DND-41 (cell line): ENCODE measurements at regions not wholly inside any gene's neighbourhood (a gene's known extent, or its start where the extent isn't known, plus 50 kb on each side); places are given as distances from the start of the nearest gene placed in this dataset.

Source experiments
- ATAC-seq: fragments of 200-7000 bp; cut with Tn5 transposase; 3 replicates; pipeline ENCODE4 v1.9.1; 2021; ENCODE audit warnings: low read depth; ENCODE audit not compliant: insufficient read depth
- DNase-seq: peaks from one replicate; pipeline ENCODE4 v3.0.0-alpha.2; 2020
- H2AFZ ChIP-seq: 2 replicates; pipeline ENCODE4 v1.6.0; 2012; ENCODE audit warnings: low read depth, low read length
- H3K27ac ChIP-seq: 2 replicates; pipeline ENCODE4 v1.5.1; 2012; ENCODE audit warnings: low read length, inconsistent platforms
- H3K27me3 ChIP-seq: fragments of 200-600 bp; sonication (generic); 2 replicates; pipeline ENCODE4 v1.6.0; 2012; ENCODE audit warnings: low read length, mild to moderate bottlenecking, inconsistent platforms; ENCODE audit not compliant: insufficient read depth, poor library complexity
- H3K36me3 ChIP-seq: 2 replicates; pipeline ENCODE4 v1.5.1; 2012; ENCODE audit warnings: low read length, inconsistent platforms; ENCODE audit not compliant: insufficient read depth
- H3K4me1 ChIP-seq: 2 replicates; pipeline ENCODE4 v1.5.1; 2012; ENCODE audit warnings: mild to moderate bottlenecking, low read length; ENCODE audit not compliant: insufficient read depth
- H3K4me2 ChIP-seq: 2 replicates; pipeline ENCODE4 v1.6.0; 2012; ENCODE audit warnings: mild to moderate bottlenecking, moderate library complexity, low read length, inconsistent platforms; ENCODE audit not compliant: insufficient read depth
- H3K4me3 ChIP-seq, 2 experiments: fragments of 200-600 bp in 1 of 2; shearing (Covaris generic) in 1 of 2; 2 replicates each; pipeline ENCODE4 v1.5.1; 2012 to 2016; ENCODE audit warnings: inconsistent platforms in 2 of 2, low read length in 2 of 2, mild to moderate bottlenecking in 2 of 2, low read depth in 1 of 2, moderate library complexity in 1 of 2
- H3K79me2 ChIP-seq: 2 replicates; pipeline ENCODE4 v1.6.0; 2012; ENCODE audit warnings: low read length, inconsistent platforms; ENCODE audit not compliant: insufficient read depth
- H3K9ac ChIP-seq: 2 replicates; pipeline ENCODE4 v1.6.0; 2012; ENCODE audit warnings: low read depth, mild to moderate bottlenecking, inconsistent platforms, low read length, moderate library complexity
- H3K9me3 ChIP-seq: 2 replicates; pipeline ENCODE4 v1.5.1; 2012; ENCODE audit warnings: low read length, moderate library complexity, mild to moderate bottlenecking, inconsistent platforms; ENCODE audit not compliant: insufficient read depth, severe bottlenecking
- H4K20me1 ChIP-seq: 2 replicates; pipeline ENCODE4 v1.6.0; 2012; ENCODE audit warnings: low read length; ENCODE audit not compliant: insufficient read depth
- EZH2 ChIP-seq: IDR thresholded peaks from 3 replicates; pipeline ENCODE4 v1.6.1; 2012; ENCODE audit warnings: borderline replicate concordance, low read depth, mild to moderate bottlenecking, moderate library complexity, low read length, inconsistent platforms; ENCODE audit not compliant: severe bottlenecking
- TF ChIP-seq, protein P1 (sequence below): IDR thresholded peaks from 2 replicates; pipeline ENCODE4 v1.5.1; 2012; ENCODE audit warnings: borderline replicate concordance, low read length, moderate library complexity, mild to moderate bottlenecking; ENCODE audit not compliant: poor library complexity, severe bottlenecking; ENCODE audit errors: extremely low read depth

DNA sequence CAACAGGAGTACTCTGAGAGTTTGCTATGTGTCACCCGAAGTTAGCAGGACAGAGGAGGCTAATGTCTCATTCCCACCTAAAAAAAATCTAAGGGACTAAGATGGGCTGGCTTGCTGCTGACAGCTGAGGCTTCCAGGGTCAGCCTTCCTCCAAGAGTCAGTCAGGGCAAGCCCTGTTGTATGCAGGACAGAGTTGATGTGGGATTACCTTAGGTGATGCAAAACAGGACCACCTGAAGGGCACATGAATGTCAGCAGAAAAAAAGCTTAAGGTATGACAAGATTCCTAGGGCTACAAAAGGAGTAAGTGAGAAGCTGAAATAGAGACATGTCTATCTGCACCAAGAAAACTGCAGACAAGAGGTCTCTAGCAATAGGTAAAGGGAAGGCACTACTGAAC lies 151.5 kb downstream of the NHLRC3 start:
- ATAC-seq = no peak

DNA sequence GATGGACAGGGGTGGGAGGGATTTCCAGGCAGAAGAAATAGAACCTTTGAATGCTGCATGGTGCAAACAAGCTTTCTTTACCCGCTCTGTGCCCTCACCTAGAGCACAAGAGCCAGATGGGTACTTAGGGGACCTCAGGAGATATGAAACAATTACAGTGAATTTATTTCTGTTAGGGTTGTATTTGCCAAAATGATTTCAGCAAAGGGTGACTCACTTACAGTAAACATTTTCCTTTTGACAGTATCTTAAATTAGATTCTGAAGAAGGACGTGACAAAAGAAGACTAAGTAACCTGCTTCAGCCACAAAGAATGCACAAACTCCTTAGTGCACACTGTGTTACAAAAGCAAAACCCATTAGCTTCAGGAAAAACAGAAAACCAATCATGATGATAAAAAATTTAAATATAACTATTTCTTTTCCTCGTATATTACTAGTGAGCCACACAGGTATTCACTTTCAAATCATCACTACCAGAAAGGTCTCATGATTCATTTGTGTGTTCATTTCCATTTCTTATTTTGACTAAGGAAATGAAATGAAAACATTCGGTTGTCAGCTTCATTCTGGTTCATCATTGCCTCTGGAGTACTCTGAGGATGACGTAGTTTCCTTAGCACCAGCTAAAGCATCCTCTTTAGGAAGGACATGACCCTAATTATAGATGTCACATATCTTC lies 158.8 kb downstream of the NHLRC3 start:
- Histone ChIP-seq H4K20me1 (no peaks in the 10 kb centered on the region), H2AFZ (no peak overlapping the region), H3K36me3 (no peaks in the 10 kb centered on the region), H3K9ac (no peak overlapping the region), H3K79me2 (no peaks in the 10 kb centered on the region), H3K4me3 (no peak overlapping the region), H3K4me2 (no peak overlapping the region), H3K9me3 (no peaks in the 10 kb centered on the region), H3K27ac (no peak overlapping the region), H3K27me3 (no peaks in the 10 kb centered on the region), H3K4me1 (no peaks in the 10 kb centered on the region)
- ATAC-seq (no peak), DNase-seq (no peak)
- no peak for TF ChIP-seq EZH2
- TF ChIP-seq, protein P1, sequence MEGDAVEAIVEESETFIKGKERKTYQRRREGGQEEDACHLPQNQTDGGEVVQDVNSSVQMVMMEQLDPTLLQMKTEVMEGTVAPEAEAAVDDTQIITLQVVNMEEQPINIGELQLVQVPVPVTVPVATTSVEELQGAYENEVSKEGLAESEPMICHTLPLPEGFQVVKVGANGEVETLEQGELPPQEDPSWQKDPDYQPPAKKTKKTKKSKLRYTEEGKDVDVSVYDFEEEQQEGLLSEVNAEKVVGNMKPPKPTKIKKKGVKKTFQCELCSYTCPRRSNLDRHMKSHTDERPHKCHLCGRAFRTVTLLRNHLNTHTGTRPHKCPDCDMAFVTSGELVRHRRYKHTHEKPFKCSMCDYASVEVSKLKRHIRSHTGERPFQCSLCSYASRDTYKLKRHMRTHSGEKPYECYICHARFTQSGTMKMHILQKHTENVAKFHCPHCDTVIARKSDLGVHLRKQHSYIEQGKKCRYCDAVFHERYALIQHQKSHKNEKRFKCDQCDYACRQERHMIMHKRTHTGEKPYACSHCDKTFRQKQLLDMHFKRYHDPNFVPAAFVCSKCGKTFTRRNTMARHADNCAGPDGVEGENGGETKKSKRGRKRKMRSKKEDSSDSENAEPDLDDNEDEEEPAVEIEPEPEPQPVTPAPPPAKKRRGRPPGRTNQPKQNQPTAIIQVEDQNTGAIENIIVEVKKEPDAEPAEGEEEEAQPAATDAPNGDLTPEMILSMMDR = no peak

More for the DNA sequence above, 151.5 kb downstream of the NHLRC3 start:
- H3K27me3 ChIP-seq = no peaks in the 10 kb centered on the region
- no peak overlapping the region for H3K4me3 ChIP-seq
- H2AFZ ChIP-seq = no peak overlapping the region
- H3K9me3 ChIP-seq = no peaks in the 10 kb centered on the region
- H4K20me1 ChIP-seq = no peaks in the 10 kb centered on the region
- H3K4me1 ChIP-seq = no peaks in the 10 kb centered on the region
- no peaks in the 10 kb centered on the region for H3K36me3 ChIP-seq
- H3K79me2 ChIP-seq = no peaks in the 10 kb centered on the region
- H3K9ac ChIP-seq = no peak overlapping the region
- no peak overlapping the region for H3K27ac ChIP-seq
- H3K4me2 ChIP-seq = no peak overlapping the region
- TF ChIP-seq, protein P1 = no peak
- no peak for TF ChIP-seq EZH2
- no peak for DNase-seq

DNA sequence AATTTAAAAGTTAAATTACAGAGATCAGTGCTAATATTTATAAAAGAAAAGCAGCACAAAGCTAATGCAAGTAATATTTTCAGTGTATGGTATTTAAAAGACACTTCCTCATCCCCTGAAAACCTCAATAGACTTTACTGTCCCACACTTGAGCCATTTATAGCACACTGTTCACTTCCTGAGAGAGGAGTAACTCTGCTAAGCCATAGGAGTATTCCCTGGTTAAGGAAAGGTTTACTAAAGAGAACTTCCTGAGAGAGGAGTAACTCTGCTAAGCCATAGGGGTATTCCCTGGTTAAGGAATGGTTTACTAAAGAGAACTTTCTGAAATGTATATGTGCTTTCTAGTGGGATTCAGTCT lies 159.4 kb downstream of the NHLRC3 start:
- H3K79me2 ChIP-seq = no peaks in the 10 kb centered on the region
- H3K9me3 ChIP-seq = no peaks in the 10 kb centered on the region
- no peak overlapping the region for H3K4me2 ChIP-seq
- H3K36me3 ChIP-seq = no peaks in the 10 kb centered on the region
- TF ChIP-seq, protein P1 = no peak
- no peak for TF ChIP-seq EZH2
- H3K27ac ChIP-seq = no peak overlapping the region
- no peak for ATAC-seq
- no peaks in the 10 kb centered on the region for H3K27me3 ChIP-seq
- H4K20me1 ChIP-seq = no peaks in the 10 kb centered on the region
- no peak overlapping the region for H3K4me3 ChIP-seq
- H3K4me1 ChIP-seq = no peaks in the 10 kb centered on the region
- no peak for DNase-seq
- no peak overlapping the region for H2AFZ ChIP-seq
- no peak overlapping the region for H3K9ac ChIP-seq
